ENCODE measurements at regions not wholly inside any gene's neighbourhood (a gene's known extent, or its start where the extent isn't known, plus 50 kb on each side); places are given as distances from the start of the nearest gene placed in this dataset.
A peak's percentile ranks its signal among the peaks of the same experiment; 100 is the strongest.
"Not testable (repeated sequence)": the region's sequence is repeated elsewhere in the genome, so short reads cannot be mapped to it uniquely, and the experiment has no call there.

- DNase-seq = no peak
These were observed 265.9 kb upstream of the VLDLR start for GRCh38 chr9:2355697-2355983.

GRCh38 chr9:2356041-2356790 is 265.4 kb upstream of the VLDLR start:
- DNase-seq = peak; percentile 22

- no peak for DNase-seq
These were observed 261.6 kb upstream of the VLDLR start for GRCh38 chr9:2359891-2360471.

GRCh38 chr9:2362150-2362549 is 259.4 kb upstream of the VLDLR start:
- no peak for DNase-seq

GRCh38 chr9:2363138-2363745 is 258.3 kb upstream of the VLDLR start:
- no peak for DNase-seq

GRCh38 chr9:2363781-2364180 is 257.8 kb upstream of the VLDLR start:
- DNase-seq = no peak

GRCh38 chr9:2367970-2368369 is 253.6 kb upstream of the VLDLR start:
- DNase-seq = no peak

GRCh38 chr9:2373648-2374047 is 247.9 kb upstream of the VLDLR start:
- DNase-seq = no peak

- DNase-seq = no peak
These were observed 246.5 kb upstream of the VLDLR start for GRCh38 chr9:2375114-2375513.

- DNase-seq = no peak
These were observed 244.5 kb upstream of the VLDLR start for GRCh38 chr9:2377117-2377516.

- DNase-seq = no peak
These were observed 243.8 kb upstream of the VLDLR start for GRCh38 chr9:2377834-2378233.

- no peak for DNase-seq
These were observed 243.3 kb upstream of the VLDLR start for GRCh38 chr9:2378266-2378665.

- no peak for DNase-seq
These were observed 242.8 kb upstream of the VLDLR start for GRCh38 chr9:2378816-2379215.

- DNase-seq = no peak
These were observed 236.8 kb upstream of the VLDLR start for GRCh38 chr9:2384741-2385140.

GRCh38 chr9:2385746-2386145 is 235.8 kb upstream of the VLDLR start:
- no peak for DNase-seq

- DNase-seq = no peak
These were observed 235.0 kb upstream of the VLDLR start for GRCh38 chr9:2386566-2386965.

- no peak for DNase-seq
These were observed 234.4 kb upstream of the VLDLR start for GRCh38 chr9:2387166-2387565.

GRCh38 chr9:2389404-2389803 is 232.2 kb upstream of the VLDLR start:
- DNase-seq = peak; percentile 44

- no peak for DNase-seq
These were observed 231.6 kb upstream of the VLDLR start for GRCh38 chr9:2390028-2390427.

- not testable (repeated sequence) for DNase-seq
These were observed 230.0 kb upstream of the VLDLR start for GRCh38 chr9:2391509-2392132.

- DNase-seq = not testable (repeated sequence)
These were observed 227.4 kb upstream of the VLDLR start for GRCh38 chr9:2394087-2394741.

- no peak for DNase-seq
These were observed 225.6 kb upstream of the VLDLR start for GRCh38 chr9:2395814-2396612.
